ENCODE measurements at regions not wholly inside any gene's neighbourhood (a gene's known extent, or its start where the extent isn't known, plus 50 kb on each side); places are given as distances from the start of the nearest gene placed in this dataset.
"Not testable (repeated sequence)": the region's sequence is repeated elsewhere in the genome, so short reads cannot be mapped to it uniquely, and the experiment has no call there.

DNA sequence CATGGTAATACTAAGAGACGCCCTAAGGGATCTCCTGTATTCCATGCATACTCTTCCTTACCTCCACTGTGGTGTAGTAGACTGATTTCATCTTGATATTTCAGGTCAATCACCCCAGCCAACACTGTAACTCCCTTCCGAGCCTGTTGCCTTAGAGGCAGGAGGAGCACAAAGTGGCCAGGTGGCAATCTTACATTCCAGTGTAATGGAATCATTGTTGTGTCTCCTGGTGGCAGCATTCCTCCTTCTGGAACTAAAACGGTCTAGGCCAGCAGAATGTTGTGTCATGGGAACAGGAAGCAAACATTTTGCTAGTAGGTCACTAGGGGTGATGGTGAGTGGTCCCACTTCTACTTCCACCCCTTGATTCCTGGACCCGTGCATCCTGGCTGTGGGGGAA is 405.7 kb upstream of the SLC10A2 start:
- DNase-seq (ENCODE audit: low read depth in 2 of 2), result no peak

DNA sequence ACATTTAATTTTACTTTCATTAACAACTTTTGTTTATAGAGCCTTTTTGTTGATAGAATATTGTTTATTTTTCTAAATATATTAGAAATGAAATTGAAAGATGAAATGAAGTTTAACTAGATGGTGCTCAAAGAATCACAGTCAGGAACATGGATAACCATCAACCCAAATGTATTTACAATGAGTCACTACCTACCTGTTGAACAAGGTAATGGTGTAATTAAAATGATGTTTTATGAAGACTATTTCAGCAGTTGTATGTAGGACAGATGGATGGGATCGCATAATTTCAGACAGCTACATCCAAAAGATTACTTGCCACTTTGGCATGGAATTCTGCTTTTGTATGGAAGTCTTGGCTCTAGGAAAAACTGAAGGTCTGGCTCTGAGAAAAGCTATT is 403.6 kb upstream of the SLC10A2 start:
- DNase-seq (ENCODE audit: low read depth in 2 of 2), result no peak

DNA sequence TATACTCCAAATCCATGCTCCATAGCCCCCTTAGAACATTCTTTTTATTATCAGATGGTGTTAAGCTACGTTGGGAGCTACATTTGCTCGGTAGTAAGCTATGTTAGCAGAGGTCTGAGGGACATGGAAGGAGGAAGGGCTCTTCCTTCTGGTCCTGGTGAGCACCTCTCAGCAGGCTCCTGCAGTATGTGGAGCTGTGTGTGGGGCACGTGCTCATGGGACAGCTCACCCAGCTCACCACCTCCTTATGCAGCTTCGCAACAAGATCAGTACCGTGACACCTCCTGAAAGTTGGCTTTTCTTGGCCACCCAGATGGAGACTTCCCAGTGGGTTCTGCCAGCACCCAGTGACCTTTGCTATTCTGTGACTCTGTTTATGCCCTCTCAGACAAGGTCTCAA is 400.5 kb upstream of the SLC10A2 start:
- no peak for DNase-seq (ENCODE audit: low read depth in 2 of 2)

DNA sequence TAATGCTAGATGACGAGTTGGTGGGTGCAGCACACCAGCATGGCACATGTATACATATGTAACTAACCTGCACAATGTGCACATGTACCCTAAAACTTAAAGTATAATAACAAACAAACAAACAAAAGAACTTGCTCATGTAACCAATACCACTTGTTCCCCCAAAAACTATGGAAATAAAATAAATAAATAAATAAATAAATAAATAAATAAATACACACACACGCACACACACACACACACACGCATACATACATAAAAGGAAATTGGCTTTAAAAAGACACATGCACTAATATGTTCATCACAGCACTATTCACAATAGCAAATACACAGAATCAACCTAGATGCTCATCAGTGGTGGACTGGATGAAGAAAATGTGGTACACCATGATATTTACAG is 394.0 kb upstream of the SLC10A2 start:
- DNase-seq (ENCODE audit: low read depth in 2 of 2), result not testable (repeated sequence)

DNA sequence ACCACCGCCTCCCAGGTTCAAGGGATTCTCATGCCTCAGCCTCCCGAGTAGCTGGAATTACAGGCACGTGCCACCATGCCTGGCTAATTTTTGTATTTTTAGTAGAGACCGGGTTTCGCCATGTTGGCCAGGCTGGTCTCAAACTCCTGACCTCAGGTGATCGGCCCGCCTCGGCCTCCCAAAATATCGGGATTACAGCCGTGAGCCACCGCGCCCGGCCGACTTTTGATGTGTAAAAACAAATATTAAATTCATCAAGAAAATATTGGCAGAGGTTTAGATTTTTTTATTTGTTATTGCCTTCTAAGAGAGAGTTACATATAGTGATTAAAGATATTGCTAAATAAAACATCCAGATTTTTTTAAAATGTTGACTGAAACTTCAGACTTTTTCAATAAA is 390.8 kb upstream of the SLC10A2 start:
- not testable (repeated sequence) for DNase-seq (ENCODE audit: low read depth in 2 of 2)

DNA sequence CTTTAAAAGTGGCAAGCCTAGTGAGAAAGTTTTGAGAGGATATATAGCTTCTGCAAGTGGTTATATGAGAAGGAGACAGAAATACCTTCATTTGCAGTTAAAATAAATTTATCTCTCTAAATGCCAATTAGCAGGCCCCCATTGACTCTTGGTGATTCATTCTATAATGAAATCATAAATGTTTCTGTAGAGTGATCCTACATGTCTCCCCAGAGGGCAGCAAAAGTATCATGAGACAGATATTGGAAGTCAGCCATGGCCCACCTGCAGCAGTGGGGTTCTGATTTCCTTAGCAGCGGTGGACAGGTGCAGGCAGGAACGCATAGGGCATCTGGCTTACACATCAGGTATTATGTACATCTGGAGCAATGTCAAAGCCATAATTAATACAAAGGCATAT is 385.4 kb upstream of the SLC10A2 start:
- no peak for DNase-seq (ENCODE audit: low read depth in 2 of 2)

DNA sequence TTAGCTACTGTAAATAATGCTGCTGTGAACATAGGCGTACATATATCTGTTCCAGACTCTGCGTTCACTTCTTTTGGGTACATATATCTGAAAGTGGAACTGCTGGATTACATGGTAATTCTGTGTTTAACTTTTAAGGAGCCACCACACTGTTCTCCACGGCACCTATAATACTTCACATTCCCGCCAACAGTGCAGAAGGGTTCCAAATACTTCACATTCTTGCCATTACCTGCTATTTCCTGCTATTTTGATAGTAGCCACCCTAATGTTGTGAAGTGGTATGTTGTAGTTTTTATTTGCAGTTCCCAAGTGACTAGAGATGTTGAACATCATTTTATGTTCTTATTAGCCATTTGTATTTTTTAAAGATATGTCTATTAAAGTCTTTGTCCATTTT is 377.4 kb upstream of the SLC10A2 start:
- no peak for DNase-seq (ENCODE audit: low read depth in 2 of 2)

DNA sequence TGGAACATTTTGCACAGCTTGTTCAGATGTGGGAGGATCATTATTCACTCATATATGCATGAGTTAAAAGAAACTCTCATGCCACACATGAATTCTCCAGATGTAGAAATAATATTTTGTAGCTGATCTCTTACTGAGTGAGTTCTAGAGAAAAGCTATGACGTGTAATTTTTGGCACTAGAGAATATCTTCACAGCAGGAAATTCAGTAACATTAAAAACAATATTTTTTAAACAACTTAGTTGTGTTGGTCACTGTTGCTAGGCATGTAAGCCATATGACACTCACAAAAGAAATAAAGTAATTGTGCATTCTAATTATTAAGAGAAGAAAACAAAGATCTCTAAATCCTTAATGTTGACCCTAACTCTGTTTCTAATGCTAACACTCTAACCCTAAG is 371.4 kb upstream of the SLC10A2 start:
- no peak for DNase-seq (ENCODE audit: low read depth in 2 of 2)

DNA sequence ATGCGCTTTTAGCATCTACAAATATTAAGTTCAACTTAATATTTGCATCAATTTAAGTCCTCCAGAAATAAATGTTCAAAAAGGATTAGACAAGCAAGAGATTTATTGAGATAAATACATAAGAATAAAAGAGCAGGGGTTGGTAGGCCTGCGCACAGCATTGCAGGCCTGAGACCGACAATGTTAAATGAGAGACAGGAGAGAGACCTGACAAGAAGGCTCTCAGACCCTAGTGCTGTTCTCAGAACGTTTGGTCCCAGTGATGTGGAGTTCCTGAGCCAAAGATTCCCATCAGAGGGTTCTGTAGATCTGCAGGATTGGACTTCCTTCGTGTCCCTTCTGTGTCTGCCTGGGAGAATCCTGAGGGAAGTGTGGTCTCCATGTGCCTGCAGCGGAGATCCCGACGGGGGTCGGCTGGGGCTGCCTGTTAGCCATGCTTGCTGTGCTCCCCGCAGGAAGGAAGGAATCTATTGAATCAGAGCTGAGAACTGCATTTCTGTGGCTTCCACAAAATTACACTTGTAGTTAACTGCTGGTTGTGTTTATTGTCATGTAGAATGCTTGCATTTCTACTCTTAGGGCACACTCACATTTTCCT is 369.9 kb upstream of the SLC10A2 start:
- DNase-seq (ENCODE audit: low read depth in 2 of 2), result no peak

DNA sequence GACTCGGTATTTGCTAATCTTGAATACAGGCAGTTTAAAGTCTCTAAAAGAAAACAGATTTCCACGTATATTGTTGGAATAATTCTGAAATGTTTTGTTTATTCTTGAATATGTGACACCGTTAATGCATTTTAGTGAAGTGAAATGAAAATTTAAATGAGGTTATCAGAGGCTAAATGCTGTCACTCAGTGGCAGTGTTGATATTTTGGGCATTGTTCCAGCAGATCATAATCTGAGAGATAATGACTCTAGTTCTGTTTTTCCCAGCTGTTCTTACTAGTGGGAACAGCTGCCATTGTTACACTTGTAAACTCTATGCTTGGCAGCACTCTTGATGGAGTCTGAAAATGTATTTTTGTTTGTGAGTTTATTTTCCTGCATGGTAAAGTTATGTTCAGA is 365.6 kb upstream of the SLC10A2 start:
- DNase-seq (ENCODE audit: low read depth in 2 of 2), result no peak

DNA sequence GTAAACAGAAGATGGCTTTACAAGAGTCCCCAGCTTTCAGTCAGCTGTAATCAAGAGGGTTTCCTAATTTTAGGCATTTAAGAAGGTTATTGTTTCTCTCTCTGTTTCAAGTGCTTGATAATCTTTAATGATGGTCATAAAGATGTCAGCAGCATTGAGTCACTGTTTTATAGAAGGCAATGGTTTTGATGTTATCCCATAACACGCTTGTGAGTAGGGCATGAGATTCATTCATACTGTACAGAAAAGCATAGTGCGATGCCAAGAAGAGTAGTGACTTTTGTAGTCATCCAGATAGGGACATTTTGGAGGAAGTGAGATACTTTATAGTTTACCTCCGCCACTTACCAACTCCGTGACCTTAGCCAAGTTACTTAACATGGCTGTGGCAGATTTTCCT is 364.2 kb upstream of the SLC10A2 start:
- no peak for DNase-seq (ENCODE audit: low read depth in 2 of 2)

DNA sequence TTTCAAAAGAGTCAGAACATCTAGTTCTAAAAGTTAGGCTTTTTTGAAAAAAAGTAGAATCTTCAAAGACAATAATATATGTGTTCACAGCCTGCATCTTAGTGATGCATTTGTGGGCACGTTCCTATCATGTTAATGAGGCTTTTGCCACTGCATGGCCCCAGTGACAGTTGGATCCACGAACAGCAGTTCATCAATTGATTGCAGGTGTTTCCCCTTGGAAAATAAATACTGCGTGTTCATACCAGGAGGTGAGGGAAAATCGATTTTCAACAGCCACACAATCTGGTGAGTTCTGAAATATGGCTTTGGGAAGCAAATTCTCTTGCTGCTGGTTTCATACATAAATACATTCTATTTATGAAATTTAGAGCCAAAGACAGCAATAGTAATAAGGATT is 343.8 kb upstream of the SLC10A2 start:
- DNase-seq (ENCODE audit: low read depth in 2 of 2), result no peak

DNA sequence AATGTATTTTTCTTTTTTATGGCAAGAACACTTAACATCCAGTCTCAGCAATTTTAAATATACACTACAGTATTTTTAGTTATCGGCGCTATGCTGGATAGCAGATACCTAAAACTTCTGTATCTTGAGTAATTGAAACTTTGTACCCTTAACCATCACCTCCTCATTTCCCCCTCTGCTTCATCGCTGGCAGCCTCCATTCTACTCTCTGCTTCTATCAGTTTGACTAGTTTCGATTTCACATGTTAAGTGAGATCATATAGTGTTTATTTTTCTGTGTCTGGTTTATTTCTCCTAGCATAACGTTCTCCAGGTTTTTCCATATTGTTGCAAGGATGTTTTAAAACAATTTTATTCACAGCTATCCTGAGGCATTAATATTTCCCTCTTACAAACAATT is 340.8 kb upstream of the SLC10A2 start:
- no peak for DNase-seq (ENCODE audit: low read depth in 2 of 2)

DNA sequence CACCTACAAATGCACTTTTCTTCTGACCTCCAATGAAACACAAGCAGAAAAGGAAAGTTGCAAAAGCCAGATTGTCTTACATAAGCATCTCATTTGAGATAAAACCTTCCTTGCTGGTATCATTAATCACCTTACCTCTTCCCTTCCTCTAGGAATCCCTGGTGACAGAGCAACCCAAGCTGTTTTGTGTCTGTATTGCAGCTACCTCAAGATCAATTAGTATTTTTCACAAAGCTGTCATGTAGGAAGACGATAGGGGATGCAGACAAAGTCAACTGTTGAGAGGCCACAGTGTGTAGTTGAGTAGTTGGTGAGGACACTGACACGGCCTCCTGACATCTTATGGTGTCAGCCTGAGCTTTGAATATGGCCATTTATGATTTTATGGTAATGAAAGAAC is 339.1 kb upstream of the SLC10A2 start:
- no peak for DNase-seq (ENCODE audit: low read depth in 2 of 2)

DNA sequence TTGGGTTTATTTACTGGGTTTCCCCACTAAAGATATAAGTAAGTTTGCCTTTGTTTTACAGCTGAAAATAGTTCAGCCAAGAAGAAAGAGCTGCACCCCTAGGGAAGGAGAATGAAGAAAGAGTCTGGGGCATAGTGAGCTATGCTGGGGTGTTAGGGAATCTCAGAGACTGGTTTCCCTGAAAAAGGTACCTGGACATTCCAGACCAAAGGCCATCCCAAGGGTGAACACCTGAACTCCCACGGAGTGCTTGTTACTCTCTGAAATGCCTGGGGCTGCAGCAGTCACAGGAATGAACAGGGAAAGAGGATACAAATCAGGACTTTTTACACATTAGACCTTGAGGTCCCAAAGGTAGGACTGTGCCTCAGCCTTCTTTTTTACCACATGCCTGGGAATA is 337.6 kb upstream of the SLC10A2 start:
- no peak for DNase-seq (ENCODE audit: low read depth in 2 of 2)

DNA sequence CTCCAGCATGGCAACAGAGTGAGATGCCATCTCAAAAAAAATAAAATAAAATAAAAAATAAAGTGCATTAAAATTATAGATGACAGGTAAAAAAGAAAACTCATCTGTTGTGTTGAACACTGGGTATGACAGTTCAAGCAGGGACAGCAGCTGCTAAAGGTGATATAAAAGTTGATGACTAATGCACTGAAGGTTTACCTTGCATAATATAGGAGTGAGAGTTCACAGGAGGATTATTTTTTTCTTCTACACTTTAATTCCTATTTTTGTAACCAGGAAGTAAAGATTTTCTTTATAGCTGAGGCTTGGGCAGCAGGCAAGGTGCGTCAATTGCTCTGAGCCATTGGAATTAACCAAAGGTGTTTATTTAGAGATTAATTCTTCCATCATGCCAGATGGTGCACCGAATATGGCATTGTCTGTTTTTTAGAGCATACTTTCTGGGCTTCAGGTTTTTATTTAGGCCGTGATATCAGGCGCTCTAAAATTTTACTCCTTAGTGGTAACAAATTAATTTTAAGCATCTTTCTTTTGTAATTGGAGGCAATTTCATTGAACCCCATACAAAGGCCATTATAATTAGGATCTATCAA is 337.0 kb upstream of the SLC10A2 start:
- no peak for DNase-seq (ENCODE audit: low read depth in 2 of 2)

DNA sequence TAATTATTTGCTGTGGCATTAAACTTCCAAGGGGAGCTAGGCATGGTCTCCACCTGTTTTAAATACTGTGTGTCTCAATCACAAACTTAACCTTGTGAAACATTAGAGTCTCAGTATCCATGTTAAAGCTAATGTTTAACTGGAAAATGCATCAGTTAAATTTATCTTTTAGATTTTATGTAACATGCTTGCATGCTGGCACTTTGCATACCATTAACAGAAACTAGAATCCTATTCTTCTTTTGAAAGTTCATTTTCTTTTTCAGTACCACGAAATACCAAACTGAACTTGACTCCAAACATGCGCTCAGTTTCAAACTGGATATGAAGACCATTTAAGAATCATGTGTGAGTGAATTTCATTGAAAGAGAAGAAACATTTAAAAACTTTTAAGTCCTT is 328.9 kb upstream of the SLC10A2 start:
- DNase-seq (ENCODE audit: low read depth in 2 of 2), result no peak

DNA sequence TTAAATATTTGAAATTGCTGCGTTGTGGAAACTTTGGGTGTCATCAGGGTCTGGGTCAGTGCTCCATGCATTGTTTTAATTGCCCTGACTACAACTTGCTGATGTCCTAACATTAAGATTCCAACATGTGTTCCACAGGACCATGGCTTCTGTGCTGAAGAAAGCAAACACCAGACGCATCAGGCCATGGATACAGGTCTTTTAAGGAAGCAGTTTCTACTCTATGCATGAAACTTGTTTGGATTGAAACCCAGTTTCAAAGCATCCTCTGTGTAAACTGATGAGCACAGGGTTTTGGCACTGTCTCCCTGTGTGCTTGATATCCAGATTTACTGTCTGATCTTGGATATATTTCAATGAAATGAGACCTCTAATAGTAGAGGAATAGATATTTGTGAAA is 328.4 kb upstream of the SLC10A2 start:
- no peak for DNase-seq (ENCODE audit: low read depth in 2 of 2)

DNA sequence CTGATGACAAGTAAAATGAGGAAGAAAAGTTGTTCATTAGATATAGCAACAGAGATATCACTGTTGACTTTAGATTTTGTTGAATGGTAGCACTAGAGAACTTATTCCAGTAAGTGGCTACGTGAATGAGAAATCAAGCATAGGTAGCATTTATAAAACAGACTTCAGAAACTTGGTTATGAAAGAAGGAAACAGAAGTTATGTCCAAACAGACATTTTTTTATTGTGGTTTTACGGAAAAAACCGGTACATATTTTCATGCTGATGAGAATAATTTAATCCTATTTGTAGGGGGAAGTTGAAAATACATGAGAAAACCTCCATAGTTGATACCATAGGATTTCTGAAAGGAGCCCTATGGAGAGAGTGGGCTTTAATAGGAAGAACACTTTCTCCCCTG is 325.7 kb upstream of the SLC10A2 start:
- no peak for DNase-seq (ENCODE audit: low read depth in 2 of 2)

DNA sequence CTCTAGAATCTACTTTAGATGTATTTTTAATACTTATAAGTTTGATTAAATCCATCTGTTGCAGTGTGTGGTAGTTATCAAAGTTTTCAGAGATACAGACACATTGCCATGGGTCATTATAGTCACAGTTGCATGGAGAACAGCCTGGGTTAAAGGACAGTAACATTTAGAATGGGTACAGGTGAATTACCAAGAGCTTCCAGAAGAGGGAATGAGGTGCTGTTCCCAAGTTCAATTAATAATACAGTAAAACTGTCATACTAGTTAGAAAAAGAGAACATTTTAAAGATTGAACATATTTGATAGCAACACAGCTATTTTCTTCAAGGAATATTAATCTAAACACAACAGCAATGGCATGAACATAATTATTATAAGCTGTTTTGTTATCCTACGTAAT is 322.6 kb upstream of the SLC10A2 start:
- DNase-seq (ENCODE audit: low read depth in 2 of 2), result no peak

DNA sequence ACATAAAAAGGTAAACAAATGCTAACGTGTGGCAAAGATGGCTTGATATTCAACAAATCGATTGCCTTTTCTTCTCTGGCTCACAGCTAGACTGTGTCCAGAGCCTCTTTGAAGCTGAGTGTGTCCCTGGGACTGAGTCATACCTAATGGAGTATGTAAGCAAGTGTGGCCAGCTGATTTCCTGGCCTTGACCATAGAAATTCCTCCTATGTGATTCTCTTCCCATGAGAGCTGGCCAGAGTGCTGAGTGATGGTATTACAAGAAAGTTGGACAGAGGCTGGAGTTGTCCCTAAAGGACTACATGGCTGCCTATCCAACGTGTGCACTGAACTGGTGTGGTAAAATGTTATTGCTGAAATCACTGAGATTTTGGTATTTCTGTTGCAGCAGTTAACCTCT is 320.1 kb upstream of the SLC10A2 start:
- no peak for DNase-seq (ENCODE audit: low read depth in 2 of 2)

DNA sequence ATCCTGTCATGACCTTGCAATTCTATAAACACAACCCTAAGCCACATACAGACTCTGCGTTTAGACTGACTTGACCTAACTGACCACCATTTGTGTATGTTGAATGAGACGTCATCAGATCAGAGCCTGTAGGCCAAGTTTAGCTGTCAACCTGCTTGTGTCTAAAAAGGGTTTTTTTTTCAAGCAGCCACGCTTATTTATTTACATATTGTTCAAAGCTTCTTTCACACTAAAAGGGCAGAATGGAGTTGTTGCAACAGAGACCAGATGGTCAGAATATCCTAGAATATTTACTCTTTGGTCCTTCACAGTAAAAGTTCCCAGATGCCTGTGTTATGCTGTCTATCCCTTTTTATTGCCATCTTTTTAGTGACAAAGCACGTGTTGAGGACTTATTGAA is 307.7 kb upstream of the SLC10A2 start:
- DNase-seq (ENCODE audit: low read depth in 2 of 2), result no peak

DNA sequence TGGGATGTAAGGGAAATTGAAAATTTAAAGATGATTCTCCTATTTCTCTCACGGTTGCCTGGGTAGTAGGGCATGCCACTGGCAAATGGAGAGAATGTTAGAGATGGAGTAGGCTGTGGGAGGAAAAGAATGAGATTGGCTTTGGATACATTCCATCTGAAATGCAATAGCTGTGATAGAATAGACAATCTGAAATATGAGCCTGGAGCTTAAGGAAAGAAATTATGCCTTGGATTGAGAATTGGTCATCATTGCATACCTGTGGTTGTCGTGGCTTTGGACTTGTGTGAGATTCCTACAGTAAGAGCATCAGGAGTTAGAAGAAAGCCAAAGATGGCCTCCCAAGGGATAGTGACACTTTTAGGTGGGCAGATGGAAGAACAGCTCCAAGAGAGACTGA is 305.1 kb upstream of the SLC10A2 start:
- no peak for DNase-seq (ENCODE audit: low read depth in 2 of 2)

DNA sequence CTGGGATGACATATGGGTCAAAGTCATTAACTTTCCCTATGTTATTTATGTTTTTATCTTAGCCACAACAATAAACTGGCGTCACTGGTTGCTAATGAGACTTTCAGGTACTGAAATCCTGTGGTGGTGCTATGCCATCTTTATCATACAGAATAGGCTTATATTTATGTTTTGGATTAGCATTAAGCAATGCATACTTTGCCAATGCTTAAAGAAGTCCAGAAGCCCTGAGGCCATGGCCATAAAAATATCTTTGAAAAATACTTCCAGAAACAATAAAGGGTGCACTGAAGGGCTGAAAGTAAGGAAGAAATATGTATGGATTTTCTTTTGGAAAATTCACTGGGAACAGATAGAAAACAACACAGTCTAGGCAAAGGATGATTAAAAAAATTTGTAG is 304.6 kb upstream of the SLC10A2 start:
- no peak for DNase-seq (ENCODE audit: low read depth in 2 of 2)
